ENCODE measurements at regions not wholly inside any gene's neighbourhood (a gene's known extent, or its start where the extent isn't known, plus 50 kb on each side); places are given as distances from the start of the nearest gene placed in this dataset.

DNA sequence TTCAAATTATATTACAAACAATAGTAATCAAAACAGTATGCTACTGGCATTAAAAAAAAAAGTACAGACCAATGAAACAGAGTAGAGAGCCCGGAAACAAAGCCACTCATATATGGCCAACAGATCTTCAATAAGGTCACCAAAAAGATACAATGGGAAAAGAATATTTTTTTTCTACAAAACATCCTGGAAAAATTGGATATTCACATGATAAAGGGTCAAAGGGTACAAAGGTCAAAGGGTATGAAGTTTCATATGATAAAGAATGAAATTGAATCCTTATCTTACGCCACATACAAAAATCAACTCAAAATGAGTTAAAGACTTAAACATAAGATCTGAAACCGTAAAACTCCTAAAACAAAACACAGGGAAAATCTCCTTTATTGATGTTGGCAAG, 168.5 kb upstream of the PELI2 start:
- ATAC-seq: no peak
- intact Hi-C loops (cut with DNase I): no loop called here
- DNase-seq (ENCODE audit: missing footprints): no peak

DNA sequence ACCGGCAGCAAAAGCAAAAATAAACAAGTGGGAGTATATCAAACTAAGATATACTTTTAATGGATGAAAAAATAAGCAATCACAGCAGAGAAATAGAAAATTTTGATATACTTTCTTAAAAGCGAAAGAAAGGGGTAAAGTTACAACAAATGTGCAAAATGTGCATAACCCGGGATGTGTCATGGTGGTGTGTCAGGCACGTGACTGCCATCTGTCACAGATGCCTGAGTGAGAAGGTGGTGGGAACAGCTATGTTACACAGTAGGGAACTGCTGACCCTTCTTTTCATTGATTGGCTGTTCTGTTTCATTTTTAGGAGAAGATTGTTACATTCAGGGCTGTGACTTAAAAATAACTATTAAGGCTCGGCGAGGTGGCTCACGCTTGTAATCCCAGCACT, 168.1 kb upstream of the PELI2 start:
- intact Hi-C loops (cut with DNase I): no loop called here
- no peak for DNase-seq (ENCODE audit: missing footprints)
- ATAC-seq: no peak

DNA sequence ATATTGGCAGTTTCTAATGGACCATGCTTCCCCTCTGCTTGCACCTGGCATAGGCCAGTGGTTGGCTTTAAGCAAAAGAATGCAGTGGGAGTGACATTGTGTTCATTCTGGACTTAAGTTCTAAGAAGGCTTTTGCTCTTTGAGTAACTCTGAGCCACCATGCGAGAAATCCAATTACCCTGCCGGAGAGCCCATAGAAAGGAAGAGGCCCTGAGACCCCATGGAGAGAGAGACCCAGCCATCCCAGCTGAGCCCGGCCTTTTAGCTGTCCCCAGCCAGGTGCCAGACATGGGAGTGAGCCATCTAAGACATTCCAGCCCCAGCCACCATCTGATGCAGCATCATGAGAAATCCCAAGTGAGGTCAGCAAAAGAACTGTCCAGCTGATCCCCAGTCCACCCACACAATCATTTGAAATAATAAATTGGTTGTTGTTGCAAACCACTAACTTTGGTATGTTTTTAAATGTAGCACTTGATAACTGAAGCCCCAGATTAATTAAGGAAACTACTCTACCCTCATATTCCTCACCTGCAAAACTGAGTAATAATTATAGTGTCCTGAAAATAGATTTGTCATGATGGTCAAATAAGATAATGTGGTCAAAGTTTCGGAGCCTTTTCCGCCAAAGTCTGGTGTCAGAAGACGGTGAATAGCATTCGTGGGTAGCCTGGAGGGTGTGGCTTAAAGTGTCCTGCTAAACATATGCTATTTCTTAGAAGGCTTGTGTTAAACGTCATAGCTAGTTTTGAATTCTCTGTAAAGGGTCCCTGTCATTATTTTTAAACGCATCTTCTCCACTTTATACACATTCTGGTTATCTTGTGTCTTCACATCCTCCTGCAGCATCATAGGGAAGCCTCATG, 166.6 kb upstream of the PELI2 start:
- intact Hi-C loops (cut with DNase I): no loop called here
- no peak for ATAC-seq
- DNase-seq (ENCODE audit: missing footprints): no peak

DNA sequence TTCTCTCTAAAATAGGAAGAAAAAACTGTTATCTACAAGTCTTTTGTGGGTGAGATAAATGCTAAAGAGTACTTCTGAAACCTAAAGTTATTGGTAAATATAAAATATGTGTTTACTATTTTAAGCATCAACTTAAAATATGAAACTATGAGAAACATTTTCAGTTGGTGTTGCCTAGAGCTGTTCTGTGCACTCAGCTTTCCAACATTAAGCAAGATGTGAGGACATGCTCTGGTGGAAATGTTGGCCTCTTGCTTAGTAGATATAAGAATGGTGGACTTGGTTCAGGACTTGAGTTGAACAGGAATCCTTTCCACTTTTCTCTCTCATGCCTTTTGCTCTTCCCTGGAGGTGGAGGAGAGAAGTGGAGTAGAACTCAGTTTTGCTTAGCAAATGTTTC, 164.1 kb upstream of the PELI2 start:
- no peak for DNase-seq (ENCODE audit: missing footprints)
- ATAC-seq: no peak
- intact Hi-C loops (cut with DNase I): no loop called here

DNA sequence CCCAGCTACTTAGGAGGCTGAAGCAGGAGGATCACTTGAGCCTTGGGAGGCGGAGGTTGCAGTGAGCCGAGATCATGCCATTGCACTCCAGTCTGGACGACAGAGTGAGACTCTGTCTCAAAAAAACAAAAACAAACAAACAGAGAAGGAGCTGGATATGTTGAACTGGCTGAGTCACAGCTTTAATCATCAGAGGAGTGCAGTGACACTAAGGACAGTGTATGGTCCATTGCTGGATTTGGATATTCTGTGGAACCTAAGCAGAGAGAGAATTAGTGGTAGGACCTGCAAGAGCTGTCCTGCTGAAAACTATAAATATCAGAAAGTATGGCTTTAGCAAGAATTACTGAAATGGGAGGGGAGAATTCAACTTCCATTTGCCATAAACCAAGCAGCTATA, 163.0 kb upstream of the PELI2 start:
- intact Hi-C loops (cut with DNase I): no loop called here
- DNase-seq (ENCODE audit: missing footprints) (no peak), ATAC-seq (no peak)

DNA sequence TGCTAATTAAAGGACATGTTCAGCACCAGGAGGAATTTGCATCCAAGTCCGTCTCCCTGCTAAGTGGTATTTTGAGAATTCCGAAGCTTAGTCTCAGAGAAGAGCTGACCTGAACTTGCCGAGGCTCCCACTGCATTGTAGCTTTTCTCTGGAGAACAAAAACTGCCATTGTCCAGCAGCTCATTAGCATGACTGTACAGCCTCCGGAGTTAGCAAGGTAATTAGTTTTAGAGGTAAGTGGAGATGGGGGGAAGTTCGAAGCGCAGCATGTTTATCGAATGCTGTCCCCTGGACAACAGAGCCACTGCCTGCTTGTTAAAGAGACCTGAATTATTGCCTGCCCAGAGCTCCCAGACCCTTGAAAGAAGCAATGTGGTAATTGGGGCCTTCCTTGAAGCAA, 160.3 kb upstream of the PELI2 start:
- intact Hi-C loops (cut with DNase I): no loop called here
- no peak for DNase-seq (ENCODE audit: missing footprints)

DNA sequence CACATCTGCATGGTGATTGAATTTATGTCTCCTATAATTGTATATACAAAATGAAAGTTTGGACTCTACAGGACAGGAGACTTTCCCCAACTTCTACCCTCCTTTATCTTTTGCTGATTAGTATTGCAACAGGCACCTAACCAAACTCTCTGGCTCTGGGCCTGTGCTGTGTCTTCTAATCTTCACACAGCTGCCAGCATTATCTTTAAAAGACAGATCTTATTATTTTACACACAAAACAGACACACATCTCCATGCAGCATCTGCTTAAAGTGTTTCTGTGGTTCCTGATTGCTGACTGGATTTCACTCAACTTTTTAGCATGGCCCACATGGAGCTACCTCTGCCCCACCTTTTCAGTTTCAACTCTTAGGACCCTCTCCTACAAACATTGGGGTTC, 154.9 kb upstream of the PELI2 start:
- DNase-seq (ENCODE audit: missing footprints) (no peak), ATAC-seq (no peak)
- intact Hi-C loops (cut with DNase I): no loop called here

More for the DNA sequence above, 160.3 kb upstream of the PELI2 start:
- ATAC-seq: no peak

DNA sequence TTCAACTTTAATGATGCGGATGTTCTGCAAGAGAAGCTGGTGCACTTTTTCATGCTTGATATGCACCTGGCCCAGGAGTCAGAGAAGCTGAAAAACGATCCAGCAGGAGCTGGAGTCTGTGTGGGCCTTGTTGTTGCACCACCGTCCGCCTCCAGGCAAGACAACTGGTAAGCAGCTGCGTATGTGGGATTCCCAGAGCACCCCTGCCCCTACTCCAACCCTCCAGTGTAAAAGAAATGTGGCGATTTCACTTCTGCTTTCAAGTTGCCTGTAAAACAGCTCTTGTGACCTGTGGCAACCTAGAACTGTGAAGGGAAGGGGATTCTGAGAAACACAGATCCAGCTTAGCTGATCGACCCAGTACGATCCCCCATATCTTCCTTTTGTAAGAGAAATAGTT, 154.1 kb upstream of the PELI2 start:
- ATAC-seq (no peak), DNase-seq (ENCODE audit: missing footprints) (no peak)
- intact Hi-C loops (cut with DNase I): no loop called here

DNA sequence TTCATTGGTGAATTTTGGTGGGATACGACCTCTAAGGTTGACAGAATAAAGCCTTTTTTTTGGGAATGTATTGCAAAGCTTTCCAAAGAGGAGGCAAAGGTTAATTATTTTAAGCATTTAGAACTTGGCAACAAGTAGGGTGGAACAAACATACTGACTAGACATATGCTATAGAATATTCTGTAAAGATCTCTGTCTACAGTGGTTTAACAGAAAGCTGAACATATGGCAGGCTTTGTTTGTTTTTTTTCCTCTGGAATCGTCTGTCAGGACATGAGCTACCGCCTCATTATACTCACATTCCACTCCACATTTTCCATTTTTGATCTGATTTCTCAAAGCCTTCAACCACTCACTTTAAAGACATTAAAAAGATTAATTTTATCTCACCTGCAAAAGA, 153.4 kb upstream of the PELI2 start:
- intact Hi-C loops (cut with DNase I): no loop called here
- DNase-seq (ENCODE audit: missing footprints) (no peak), ATAC-seq (no peak)

DNA sequence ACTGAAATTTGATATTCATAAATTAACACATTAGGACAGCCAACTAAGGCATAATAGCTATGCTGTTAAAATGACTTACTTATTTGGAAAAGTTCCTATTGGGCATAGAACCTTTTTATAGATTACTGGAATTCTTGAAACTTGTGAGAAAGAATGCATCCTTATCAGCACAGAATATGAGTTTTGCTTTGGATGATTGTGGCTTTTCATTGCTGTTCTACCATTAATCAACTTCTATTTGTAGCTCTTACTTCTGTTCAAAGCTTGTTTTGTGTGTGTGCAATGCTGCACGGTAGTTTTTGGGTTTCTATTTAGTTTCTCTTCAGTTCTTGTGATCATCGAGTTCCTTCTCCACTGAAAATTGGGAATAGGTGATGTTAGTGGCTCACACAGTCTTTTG, 152.4 kb upstream of the PELI2 start:
- ATAC-seq (no peak), DNase-seq (ENCODE audit: missing footprints) (no peak)
- intact Hi-C loops (cut with DNase I): no loop called here

DNA sequence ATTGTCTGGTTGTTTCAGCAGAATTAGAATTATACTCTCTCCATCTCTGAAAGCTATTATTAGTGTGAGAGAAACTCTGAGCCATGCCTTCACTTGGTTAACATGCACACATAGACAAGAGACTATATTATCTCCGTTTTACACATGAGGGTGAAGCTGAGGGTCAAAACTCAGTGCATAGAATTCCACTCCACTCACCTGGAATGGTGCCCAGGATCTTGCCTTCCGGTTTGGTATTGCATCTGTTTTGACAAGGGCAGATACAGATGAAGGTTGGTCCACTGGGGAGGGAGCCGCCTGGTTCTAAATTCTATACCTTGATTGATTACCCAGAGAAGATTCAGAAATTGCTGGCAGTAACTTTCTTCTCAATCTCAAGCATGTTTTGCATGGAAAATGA, 149.5 kb upstream of the PELI2 start:
- DNase-seq (ENCODE audit: missing footprints) (no peak), ATAC-seq (no peak)
- intact Hi-C loops (cut with DNase I): no loop called here

DNA sequence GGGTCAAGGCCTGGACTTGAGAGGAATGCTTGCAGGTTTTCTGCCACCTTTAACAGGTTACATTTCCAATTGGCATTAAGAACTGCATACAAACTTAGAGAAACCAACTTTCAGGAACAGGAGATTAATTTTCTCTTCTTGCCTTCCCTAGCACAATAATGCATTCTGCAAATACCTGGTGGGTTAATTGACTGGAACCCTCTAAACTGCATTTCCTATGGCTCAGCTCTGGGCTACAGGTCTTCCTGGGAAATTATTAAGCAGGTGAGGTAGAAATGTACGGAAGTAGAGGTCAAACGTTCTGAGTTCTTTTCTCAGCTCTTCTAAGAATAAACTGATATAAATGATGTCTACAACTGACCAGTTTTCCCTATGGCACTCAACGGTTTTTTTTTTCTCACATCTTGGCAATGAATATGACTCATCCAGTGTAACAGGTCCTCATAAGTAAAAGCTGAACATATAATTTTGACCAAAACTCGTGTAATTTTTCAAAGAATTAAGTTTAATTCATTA, 144.9 kb upstream of the PELI2 start:
- intact Hi-C loops (cut with DNase I): no loop called here
- no peak for ATAC-seq
- no peak for DNase-seq (ENCODE audit: missing footprints)

DNA sequence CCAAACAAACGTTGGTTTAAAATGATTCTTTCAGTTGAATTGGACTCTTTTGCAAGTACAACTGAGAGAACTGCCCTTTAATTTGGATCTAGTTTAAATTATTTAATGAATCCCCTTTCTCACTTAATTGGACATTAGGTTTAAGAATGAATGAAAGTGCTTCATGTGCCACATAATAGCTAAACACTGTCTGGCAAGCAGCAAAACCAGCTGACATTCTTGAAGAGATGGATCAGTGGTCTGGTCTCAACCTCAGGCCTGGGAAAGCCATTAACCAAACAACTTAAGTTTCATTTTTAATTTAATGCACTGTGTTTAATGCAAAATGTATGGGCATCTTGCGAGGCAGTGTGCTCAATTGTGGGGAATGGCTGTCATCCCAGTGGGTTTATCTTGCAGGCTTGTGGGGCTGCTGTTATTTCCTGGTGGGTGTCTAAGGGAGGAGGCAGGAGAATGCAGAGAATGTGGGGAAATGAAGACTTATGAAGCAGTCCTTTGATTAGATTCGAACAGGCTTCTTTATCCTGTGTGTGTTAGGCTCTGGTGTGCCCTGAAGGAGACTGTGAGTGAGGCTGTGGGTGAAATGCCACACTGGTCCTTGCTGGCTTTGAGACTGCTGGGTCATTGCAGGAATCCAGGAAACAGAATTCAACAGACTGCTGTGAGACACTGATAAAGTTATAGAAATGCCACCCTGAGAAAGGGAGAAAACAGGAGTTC, 144.1 kb upstream of the PELI2 start:
- DNase-seq (ENCODE audit: missing footprints) (no peak), ATAC-seq (no peak)
- intact Hi-C loops (cut with DNase I): no loop called here

DNA sequence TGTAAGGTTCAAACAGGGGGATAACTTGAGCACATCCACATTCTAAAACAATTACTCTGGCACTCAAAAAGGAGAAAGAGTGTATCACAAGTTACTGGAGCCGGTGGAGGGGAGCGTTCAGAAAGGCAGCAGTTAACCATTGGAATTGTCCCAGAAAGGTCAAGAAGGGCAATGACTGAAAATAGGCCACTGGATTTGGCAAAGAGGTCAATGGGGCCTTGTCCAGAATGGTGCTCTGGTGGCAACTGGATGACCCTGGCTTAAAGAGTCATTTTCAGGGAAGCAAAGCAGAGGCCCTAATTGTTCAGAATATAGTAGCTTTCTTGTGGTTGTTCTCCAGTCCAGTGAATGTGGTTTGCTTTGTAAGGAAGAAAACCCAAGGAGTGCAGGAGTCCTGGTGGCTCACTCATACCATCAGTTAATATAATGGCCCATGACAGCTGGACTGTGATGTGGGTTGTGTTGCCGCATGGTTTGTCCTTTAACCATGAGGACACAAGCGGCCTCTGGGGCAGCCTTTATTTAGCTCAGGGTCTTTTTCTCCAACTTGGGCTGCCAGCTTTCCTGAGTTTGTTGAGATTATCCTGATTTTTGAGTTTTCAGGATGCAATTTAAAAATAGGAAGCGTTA, 142.8 kb upstream of the PELI2 start:
- DNase-seq (ENCODE audit: missing footprints) (no peak), ATAC-seq (no peak)
- intact Hi-C loops (cut with DNase I): no loop called here

DNA sequence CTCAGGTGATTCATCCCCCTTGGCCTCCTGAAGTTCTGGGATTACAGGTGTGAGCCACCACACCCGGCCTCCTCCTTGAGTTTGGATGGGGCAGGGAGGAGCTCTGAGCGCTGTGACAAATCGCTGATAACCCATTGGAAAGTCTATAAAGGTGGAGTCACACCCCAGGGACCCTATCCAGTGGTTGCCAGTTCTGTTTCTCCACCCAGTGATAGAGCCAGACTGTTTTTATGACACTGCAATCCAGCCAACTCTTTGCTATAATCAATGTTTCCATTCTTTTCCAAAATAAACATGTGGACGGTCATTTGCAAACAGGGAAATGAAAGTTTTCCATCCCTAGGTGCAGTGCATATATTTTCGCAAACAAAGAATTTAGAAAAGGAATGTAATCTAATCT, 142.0 kb upstream of the PELI2 start:
- no peak for DNase-seq (ENCODE audit: missing footprints)
- intact Hi-C loops (cut with DNase I): no loop called here
- ATAC-seq: peak; percentile 76

DNA sequence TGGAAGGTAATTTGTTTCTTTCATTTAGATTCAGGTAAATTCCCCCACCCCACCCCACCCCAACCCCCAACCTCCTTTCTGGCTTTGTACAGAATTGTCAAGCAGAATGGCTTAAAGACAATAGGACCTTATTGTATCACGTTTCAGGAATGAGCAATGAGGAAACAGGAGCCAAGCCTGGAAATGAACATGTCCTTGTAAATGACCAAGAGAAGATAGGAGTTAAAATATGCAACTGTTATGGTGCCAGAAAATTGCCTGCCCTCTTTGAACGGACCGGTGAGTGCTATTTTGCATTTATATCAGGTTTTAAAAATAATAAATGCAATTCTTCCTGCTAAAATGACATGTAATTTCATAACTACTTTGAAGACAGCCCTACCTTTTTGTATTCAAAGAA, 141.6 kb upstream of the PELI2 start:
- intact Hi-C loops (cut with DNase I): no loop called here
- DNase-seq (ENCODE audit: missing footprints) (no peak), ATAC-seq (no peak)

DNA sequence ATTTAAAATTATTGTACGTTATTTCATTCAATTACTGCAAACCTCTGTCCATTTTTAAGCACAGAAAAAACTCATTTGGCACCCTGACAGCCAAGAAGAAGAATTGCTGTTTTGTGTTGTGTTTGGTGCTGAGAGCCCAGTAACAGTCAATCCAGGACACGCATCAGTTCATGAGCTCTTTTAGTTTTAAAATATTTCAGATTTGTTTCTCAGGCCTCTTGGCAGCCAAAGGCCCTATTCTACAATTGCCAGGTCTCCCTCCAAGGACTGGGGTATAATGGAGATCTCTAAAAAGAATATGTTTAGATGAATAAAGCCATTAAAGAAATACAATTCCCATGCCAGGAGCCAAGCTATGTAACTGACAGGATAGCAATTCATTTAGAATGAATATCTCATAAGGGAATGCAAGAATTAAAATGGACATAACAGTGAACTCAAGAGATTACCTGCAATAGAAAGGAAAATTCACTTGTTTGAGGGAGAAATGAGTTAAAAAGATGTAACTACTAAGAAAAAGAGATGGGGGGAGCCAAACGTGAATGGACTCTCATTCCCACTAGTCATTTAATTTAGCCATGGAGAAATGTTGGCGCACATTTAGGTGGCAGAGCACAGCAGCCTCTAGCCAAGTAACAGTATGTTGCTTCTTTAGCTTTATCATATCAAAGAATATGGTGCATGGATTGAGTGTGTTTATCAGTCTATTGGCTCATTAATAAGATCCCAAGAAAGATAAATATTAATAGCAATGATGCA, 140.6 kb upstream of the PELI2 start:
- DNase-seq (ENCODE audit: missing footprints) (no peak), ATAC-seq (peak; percentile 66)
- intact Hi-C loops (cut with DNase I): no loop called here

DNA sequence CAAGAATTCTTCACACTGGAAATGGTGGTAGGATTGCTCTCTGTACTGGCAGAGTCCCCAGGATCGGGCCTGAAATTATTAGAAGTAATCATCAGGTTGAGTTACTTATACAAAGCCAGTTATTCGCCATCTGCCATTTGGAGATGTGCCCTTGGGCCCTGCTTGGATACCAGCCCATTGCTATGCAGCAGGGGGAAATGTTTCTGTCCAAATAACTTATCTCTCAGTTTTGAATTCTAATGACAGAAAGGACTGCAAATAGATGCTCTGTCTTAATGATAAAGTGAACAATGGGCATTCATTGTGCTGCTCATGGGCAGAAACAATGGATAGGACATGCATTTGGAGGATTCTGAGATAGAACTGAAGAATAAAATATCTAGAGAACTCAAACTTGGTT, 139.1 kb upstream of the PELI2 start:
- DNase-seq (ENCODE audit: missing footprints): no peak
- no peak for ATAC-seq

DNA sequence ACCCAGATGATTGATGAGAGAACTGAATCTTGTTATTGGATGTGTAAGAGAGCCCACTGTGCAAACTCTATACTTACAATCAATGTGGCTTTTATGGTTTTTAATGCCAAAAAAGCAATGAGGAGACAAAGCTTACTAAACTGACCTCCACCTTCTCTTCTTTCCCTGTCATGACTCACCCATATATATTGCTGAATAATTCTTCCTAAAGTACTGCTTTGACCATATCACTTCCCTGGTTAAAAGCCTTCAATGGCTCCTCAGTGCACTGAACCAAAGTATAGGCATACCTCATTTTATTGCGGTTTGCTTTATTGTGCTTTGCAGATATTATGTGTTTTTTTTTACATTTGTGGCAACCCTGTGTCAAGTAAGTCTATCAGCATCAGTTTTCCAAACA, 138.4 kb upstream of the PELI2 start:
- DNase-seq (ENCODE audit: missing footprints) (no peak), ATAC-seq (no peak)
- intact Hi-C loops (cut with DNase I): no loop called here

More for the DNA sequence above, 139.1 kb upstream of the PELI2 start:
- intact Hi-C loops (cut with DNase I): no loop called here

Data from Right ventricle myocardium inferior (tissue), 1 donor.